ENCODE measurements at regions not wholly inside any gene's neighbourhood (a gene's known extent, or its start where the extent isn't known, plus 50 kb on each side); places are given as distances from the start of the nearest gene placed in this dataset.

- no peak for DNase-seq (ENCODE audit: low read depth)
- no peak overlapping the region for H3K4me3 ChIP-seq (ENCODE audit: low read depth, low read length)
- no peak for TF ChIP-seq CTCF (IDR thresholded peaks at IDR 0.05; ENCODE audit: insufficient read depth, low read depth, low read length)
Measured at GRCh38 chr5:65077653-65078052, 308.9 kb downstream of the CWC27 start.

- peak; percentile 15 for DNase-seq (ENCODE audit: low read depth)
- H3K4me3 ChIP-seq (ENCODE audit: low read depth, low read length): no peak overlapping the region
- TF ChIP-seq CTCF (IDR thresholded peaks at IDR 0.05; ENCODE audit: insufficient read depth, low read depth, low read length): no peak
Measured at GRCh38 chr5:65078331-65078730, 309.6 kb downstream of the CWC27 start.

- TF ChIP-seq CTCF (IDR thresholded peaks at IDR 0.05; ENCODE audit: insufficient read depth, low read depth, low read length): no peak
- no peak for DNase-seq (ENCODE audit: low read depth)
- no peak overlapping the region for H3K4me3 ChIP-seq (ENCODE audit: low read depth, low read length)
Measured at GRCh38 chr5:65081071-65081470, 312.3 kb downstream of the CWC27 start.

GRCh38 chr5:65084795-65085515 lies 316.2 kb downstream of the CWC27 start:
- no peak for DNase-seq (ENCODE audit: low read depth)
- no peak overlapping the region for H3K4me3 ChIP-seq (ENCODE audit: low read depth, low read length)
- TF ChIP-seq CTCF (IDR thresholded peaks at IDR 0.05; ENCODE audit: insufficient read depth, low read depth, low read length): no peak

GRCh38 chr5:65085516-65085850 lies 316.8 kb downstream of the CWC27 start:
- TF ChIP-seq CTCF (IDR thresholded peaks at IDR 0.05; ENCODE audit: insufficient read depth, low read depth, low read length): no peak
- no peak overlapping the region for H3K4me3 ChIP-seq (ENCODE audit: low read depth, low read length)
- DNase-seq (ENCODE audit: low read depth): no peak

GRCh38 chr5:65086234-65086890 lies 317.6 kb downstream of the CWC27 start:
- no peak for TF ChIP-seq CTCF (IDR thresholded peaks at IDR 0.05; ENCODE audit: insufficient read depth, low read depth, low read length)
- no peak overlapping the region for H3K4me3 ChIP-seq (ENCODE audit: low read depth, low read length)
- DNase-seq (ENCODE audit: low read depth): no peak

Data from fibroblast of villous mesenchyme (primary cell).